ENCODE measurements at regions not wholly inside any gene's neighbourhood (a gene's known extent, or its start where the extent isn't known, plus 50 kb on each side); places are given as distances from the start of the nearest gene placed in this dataset.

DNA sequence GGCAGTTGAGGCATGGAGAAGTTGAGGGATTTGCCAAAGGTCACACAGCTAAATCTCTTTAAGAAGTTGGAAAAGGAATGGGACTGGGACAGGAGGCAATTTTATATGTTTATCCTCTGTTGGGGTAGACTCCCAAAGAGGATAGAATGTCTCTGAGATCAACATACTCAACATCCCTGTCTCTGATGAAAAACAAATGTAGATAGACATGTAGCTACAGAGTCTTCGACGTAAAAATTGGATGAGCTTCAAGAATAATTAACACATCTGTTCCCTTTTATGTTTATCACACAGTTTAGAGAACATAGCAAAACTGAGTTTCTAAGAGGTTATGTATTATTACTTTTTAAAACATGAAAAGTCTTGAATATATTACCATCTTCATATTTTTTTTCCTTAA lies 204.6 kb upstream of the CD180 start:
- TF ChIP-seq, protein P1, sequence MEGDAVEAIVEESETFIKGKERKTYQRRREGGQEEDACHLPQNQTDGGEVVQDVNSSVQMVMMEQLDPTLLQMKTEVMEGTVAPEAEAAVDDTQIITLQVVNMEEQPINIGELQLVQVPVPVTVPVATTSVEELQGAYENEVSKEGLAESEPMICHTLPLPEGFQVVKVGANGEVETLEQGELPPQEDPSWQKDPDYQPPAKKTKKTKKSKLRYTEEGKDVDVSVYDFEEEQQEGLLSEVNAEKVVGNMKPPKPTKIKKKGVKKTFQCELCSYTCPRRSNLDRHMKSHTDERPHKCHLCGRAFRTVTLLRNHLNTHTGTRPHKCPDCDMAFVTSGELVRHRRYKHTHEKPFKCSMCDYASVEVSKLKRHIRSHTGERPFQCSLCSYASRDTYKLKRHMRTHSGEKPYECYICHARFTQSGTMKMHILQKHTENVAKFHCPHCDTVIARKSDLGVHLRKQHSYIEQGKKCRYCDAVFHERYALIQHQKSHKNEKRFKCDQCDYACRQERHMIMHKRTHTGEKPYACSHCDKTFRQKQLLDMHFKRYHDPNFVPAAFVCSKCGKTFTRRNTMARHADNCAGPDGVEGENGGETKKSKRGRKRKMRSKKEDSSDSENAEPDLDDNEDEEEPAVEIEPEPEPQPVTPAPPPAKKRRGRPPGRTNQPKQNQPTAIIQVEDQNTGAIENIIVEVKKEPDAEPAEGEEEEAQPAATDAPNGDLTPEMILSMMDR (IDR thresholded peaks at IDR 0.05) = no peak
- TF ChIP-seq EP300 (IDR thresholded peaks at IDR 0.05) = no peak

Data from tibial nerve (tissue), 4 donors.